Inflammatory macrophage (primary cell): ENCODE measurements at regions not wholly inside any gene's neighbourhood (a gene's known extent, or its start where the extent isn't known, plus 50 kb on each side); places are given as distances from the start of the nearest gene placed in this dataset.

Experiments
- DNase-seq, 2 donors: peaks; one replicate each; pipeline ENCODE4 v3.0.0-alpha.2; 2020 to 2022

- DNase-seq, result no peak
Observed at GRCh38 chr16:88323546-88324330, 59.0 kb upstream of the ZNF469 start.

GRCh38 chr16:88325087-88325750, 57.5 kb upstream of the ZNF469 start:
- no peak for DNase-seq

DNA sequence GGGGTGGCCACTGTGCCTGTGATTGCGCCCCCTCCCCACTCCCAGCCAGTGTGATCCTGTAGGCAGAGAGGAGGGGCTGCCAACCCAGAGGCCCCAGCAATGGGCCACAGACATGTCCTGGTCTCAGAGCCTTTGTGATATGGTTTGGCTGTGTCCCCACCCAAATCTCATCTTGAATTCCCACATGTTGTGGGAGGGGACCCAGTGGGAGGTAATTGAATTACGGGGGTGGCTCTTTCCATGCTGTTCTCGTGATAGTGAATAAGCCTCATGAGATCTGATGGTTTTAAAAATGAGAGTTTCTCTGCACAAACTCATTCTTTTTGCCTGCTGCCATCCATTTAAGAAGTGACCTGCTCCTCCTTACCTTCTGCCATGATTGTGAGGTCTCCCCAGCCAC, 56.8 kb upstream of the ZNF469 start:
- DNase-seq, result no peak

- DNase-seq, result no peak
Observed at GRCh38 chr16:88326611-88327485, 55.9 kb upstream of the ZNF469 start.

DNA sequence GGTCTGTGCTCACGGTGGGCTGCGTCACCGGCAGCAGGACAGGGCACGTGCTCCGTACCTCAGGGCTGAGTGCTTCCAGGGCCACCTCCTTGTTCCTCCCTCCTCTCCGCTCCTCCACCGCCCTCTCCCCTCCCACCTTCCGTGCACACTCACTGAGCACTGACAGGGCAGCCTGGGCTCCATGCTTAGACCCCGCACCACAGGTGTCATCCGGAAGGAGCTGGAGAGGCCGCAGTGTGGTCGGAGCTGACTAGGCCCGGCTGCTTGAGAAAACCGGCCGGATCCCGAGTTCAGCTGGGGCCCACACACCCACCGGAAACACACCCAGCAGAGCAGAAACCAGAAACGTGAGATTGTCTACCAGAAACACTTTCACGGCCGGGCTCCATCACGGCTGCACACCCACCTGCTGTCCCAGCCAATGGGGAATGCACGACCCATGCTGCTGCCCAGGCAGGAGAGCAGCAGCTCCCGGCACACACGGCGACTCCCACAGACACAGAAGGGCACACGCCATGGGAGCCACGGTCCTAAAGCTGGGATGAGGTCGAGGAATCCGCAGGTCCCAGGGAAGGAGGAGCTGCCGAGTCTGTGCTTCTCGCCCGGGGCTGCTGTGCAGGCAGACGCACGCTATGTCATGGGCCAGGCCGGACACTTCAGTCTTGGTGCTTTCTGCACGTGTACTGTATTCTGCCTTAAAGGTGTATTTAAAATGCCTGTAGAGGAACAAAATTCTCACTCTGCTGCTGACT, 55.0 kb upstream of the ZNF469 start:
- no peak for DNase-seq

GRCh38 chr16:88328313-88328980, 54.3 kb upstream of the ZNF469 start:
- no peak for DNase-seq

DNA sequence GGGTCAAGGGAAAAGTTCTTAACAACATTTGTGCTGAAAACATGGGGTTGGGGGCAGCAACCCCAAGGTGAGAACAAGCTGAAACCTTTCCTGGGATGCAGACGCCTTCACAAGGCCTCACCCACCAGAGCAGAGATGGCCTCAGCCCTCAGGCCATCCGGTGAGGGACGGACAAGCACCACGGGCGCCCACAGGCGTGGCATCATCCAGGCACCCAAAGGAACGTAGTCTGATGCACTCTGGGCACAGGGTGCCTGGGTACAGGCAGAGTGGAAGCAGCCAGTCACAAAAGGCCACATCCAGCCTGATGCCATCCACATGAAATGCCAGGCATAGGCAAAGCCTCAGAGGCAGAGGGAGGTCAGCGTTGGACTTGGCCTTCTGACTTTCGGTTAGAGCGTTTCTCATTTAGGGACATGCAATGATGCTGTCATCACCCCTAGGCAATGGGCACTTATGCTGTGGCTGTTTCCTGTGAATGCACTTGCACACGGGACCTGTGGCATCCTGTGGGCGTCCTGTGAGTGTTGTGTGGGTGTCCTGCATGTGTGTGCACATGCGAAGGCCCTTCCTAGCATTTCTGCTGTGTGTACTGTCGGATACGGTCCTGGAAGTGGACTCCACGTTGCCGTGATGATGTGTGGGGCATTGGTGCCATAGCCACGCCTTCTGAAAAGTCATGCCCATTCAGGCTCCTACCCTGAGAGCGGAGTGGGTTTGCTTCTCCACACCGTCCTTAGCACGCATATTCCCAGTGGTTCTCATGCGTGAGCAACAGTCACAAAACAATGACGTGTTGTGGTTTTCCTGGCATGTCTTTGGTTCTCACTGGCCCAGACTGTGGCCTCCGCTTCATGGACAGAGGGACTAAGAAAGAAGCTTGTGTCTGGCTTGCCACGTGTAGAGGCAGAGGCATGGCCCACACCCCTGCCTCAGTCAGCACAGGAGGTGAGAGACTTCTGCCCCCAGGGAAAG, 52.7 kb upstream of the ZNF469 start:
- DNase-seq, result no peak

- DNase-seq, result no peak
Observed at GRCh38 chr16:88330971-88331890, 51.5 kb upstream of the ZNF469 start.

- DNase-seq, result no peak
Observed at GRCh38 chr16:88331989-88332920, 50.5 kb upstream of the ZNF469 start.

DNA sequence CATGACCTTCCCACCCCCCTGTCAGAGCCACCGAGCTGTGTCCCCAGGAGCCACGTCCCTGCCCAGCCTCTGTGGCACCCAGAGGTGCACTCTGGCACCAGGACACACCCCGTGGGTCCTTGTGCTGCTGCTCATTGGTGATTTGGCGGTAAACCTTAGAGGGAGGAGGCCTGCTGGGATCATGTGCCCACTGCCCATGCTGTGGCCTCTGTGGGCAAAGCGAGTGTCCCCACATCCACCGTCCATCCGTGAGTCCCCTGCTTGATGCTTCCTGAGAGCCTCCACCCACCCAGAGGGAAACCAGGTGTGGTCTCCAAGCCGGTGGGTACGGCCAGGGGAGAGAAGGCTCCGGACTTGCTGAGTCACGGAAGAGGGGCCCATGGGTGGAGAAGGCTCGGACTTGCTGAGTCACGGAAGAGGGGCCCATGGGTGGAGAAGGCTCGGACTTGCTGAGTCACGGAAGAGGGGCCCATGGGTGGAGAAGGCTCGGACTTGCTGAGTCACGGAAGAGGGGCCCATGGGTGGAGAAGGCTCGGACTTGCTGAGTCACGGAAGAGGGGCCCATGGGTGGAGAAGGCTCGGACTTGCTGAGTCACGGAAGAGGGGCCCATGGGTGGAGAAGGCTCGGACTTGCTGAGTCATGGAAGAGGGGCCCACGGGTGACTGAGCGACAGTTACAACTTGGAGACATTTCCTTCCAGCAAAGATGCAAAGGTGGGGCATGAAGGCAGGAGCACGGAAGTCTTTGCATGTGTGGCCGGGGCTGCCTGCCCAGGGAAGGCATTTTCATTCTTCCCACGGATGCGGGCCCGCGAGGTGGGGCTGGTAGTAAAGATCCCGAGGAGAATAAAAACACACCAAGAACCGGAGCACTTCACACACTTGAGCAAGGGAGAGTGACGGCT, 49.6 kb upstream of the ZNF469 start:
- peak; percentile 10 to 33 for DNase-seq
